ENCODE measurements at regions not wholly inside any gene's neighbourhood (a gene's known extent, or its start where the extent isn't known, plus 50 kb on each side); places are given as distances from the start of the nearest gene placed in this dataset.
"Not testable (repeated sequence)": the region's sequence is repeated elsewhere in the genome, so short reads cannot be mapped to it uniquely, and the experiment has no call there.

GRCh38 chr6:121895731-121896130 lies 460.3 kb downstream of the GJA1 start:
- H3K4me3 Mint-ChIP-seq; CTCF ChIA-PET; DNase-seq; ATAC-seq; H3K27me3 Mint-ChIP-seq; H3K9me3 Mint-ChIP-seq (ENCODE audit: low read depth); H3K36me3 Mint-ChIP-seq; H3K27ac Mint-ChIP-seq; H3K4me1 Mint-ChIP-seq: not testable (repeated sequence)

- Mint-ChIP-seq H3K9me3 (ENCODE audit: low read depth) (no peaks in the 10 kb centered on the region), H3K4me1 (no peaks in the 10 kb centered on the region), H3K27ac (no peak overlapping the region), H3K27me3 (no peaks in the 10 kb centered on the region), H3K4me3 (no peak overlapping the region), H3K36me3 (no peaks in the 10 kb centered on the region)
- DNase-seq (no peak), ATAC-seq (no peak)
- CTCF ChIA-PET, result no interaction called here
Measured at GRCh38 chr6:121896363-121896762, 460.9 kb downstream of the GJA1 start.

GRCh38 chr6:121896771-121897170 lies 461.3 kb downstream of the GJA1 start:
- Mint-ChIP-seq H3K4me3 (no peak overlapping the region), H3K27me3 (no peaks in the 10 kb centered on the region), H3K36me3 (no peaks in the 10 kb centered on the region), H3K4me1 (no peaks in the 10 kb centered on the region), H3K9me3 (ENCODE audit: low read depth) (no peaks in the 10 kb centered on the region), H3K27ac (no peak overlapping the region)
- DNase-seq (no peak), ATAC-seq (no peak)
- CTCF ChIA-PET, result no interaction called here

GRCh38 chr6:121897337-121897760 lies 461.9 kb downstream of the GJA1 start:
- Mint-ChIP-seq H3K9me3 (ENCODE audit: low read depth) (no peaks in the 10 kb centered on the region), H3K4me3 (no peak overlapping the region), H3K27ac (no peak overlapping the region), H3K4me1 (no peaks in the 10 kb centered on the region), H3K36me3 (no peaks in the 10 kb centered on the region), H3K27me3 (no peaks in the 10 kb centered on the region)
- DNase-seq, result no peak
- no peak for ATAC-seq
- CTCF ChIA-PET, result no interaction called here

- no peak for ATAC-seq
- no peaks in the 10 kb centered on the region for H3K36me3 Mint-ChIP-seq
- H3K9me3 Mint-ChIP-seq (ENCODE audit: low read depth), result no peaks in the 10 kb centered on the region
- CTCF ChIA-PET, result no interaction called here
- H3K27ac Mint-ChIP-seq, result no peak overlapping the region
- no peak for DNase-seq
- no peaks in the 10 kb centered on the region for H3K4me1 Mint-ChIP-seq
- H3K27me3 Mint-ChIP-seq, result no peaks in the 10 kb centered on the region
- H3K4me3 Mint-ChIP-seq, result no peak overlapping the region
Measured at GRCh38 chr6:121901432-121901831, 466.0 kb downstream of the GJA1 start.

GRCh38 chr6:121904559-121904958 lies 469.1 kb downstream of the GJA1 start:
- ATAC-seq (no peak), DNase-seq (no peak)
- H3K27ac Mint-ChIP-seq, result no peak overlapping the region
- H3K4me3 Mint-ChIP-seq, result no peak overlapping the region
- CTCF ChIA-PET, result no interaction called here
- H3K36me3 Mint-ChIP-seq, result no peaks in the 10 kb centered on the region
- H3K9me3 Mint-ChIP-seq (ENCODE audit: low read depth), result peaks cover 3% of the 10 kb centered on the region
- H3K4me1 Mint-ChIP-seq, result no peaks in the 10 kb centered on the region
- no peaks in the 10 kb centered on the region for H3K27me3 Mint-ChIP-seq

GRCh38 chr6:121912905-121913304 lies 477.5 kb downstream of the GJA1 start:
- ATAC-seq (no peak), DNase-seq (no peak)
- peaks cover 3% of the 10 kb centered on the region for H3K9me3 Mint-ChIP-seq (ENCODE audit: low read depth)
- CTCF ChIA-PET, result no interaction called here
- H3K36me3 Mint-ChIP-seq, result no peaks in the 10 kb centered on the region
- H3K27ac Mint-ChIP-seq, result no peak overlapping the region
- H3K4me1 Mint-ChIP-seq, result no peaks in the 10 kb centered on the region
- no peak overlapping the region for H3K4me3 Mint-ChIP-seq
- H3K27me3 Mint-ChIP-seq, result no peaks in the 10 kb centered on the region

GRCh38 chr6:121917263-121917829 lies 481.9 kb downstream of the GJA1 start:
- H3K27ac Mint-ChIP-seq, result no peak overlapping the region
- ATAC-seq (no peak), DNase-seq (no peak)
- no peaks in the 10 kb centered on the region for H3K4me1 Mint-ChIP-seq
- H3K9me3 Mint-ChIP-seq (ENCODE audit: low read depth), result no peaks in the 10 kb centered on the region
- CTCF ChIA-PET, result no interaction called here
- H3K36me3 Mint-ChIP-seq, result no peaks in the 10 kb centered on the region
- H3K27me3 Mint-ChIP-seq, result no peaks in the 10 kb centered on the region
- H3K4me3 Mint-ChIP-seq, result no peak overlapping the region

- no peak for DNase-seq
- CTCF ChIA-PET, result no interaction called here
- Mint-ChIP-seq H3K27me3 (no peaks in the 10 kb centered on the region), H3K27ac (no peak overlapping the region), H3K4me3 (no peak overlapping the region), H3K36me3 (no peaks in the 10 kb centered on the region), H3K9me3 (ENCODE audit: low read depth) (no peaks in the 10 kb centered on the region), H3K4me1 (no peaks in the 10 kb centered on the region)
- no peak for ATAC-seq
Measured at GRCh38 chr6:121917834-121918559, 481.5 kb upstream of the HSF2 start.

GRCh38 chr6:121920616-121921015 lies 478.8 kb upstream of the HSF2 start:
- H3K36me3 Mint-ChIP-seq, result no peaks in the 10 kb centered on the region
- H3K4me3 Mint-ChIP-seq, result no peak overlapping the region
- H3K27ac Mint-ChIP-seq, result no peak overlapping the region
- H3K27me3 Mint-ChIP-seq, result no peaks in the 10 kb centered on the region
- no peaks in the 10 kb centered on the region for H3K9me3 Mint-ChIP-seq (ENCODE audit: low read depth)
- DNase-seq (no peak), ATAC-seq (no peak)
- no peaks in the 10 kb centered on the region for H3K4me1 Mint-ChIP-seq
- CTCF ChIA-PET, result no interaction called here

GRCh38 chr6:121925024-121925423 lies 474.4 kb upstream of the HSF2 start:
- H3K9me3 Mint-ChIP-seq (ENCODE audit: low read depth), result no peaks in the 10 kb centered on the region
- no peaks in the 10 kb centered on the region for H3K4me1 Mint-ChIP-seq
- H3K27me3 Mint-ChIP-seq, result no peaks in the 10 kb centered on the region
- ATAC-seq, result no peak
- H3K4me3 Mint-ChIP-seq, result no peak overlapping the region
- CTCF ChIA-PET, result no interaction called here
- no peaks in the 10 kb centered on the region for H3K36me3 Mint-ChIP-seq
- no peak for DNase-seq
- H3K27ac Mint-ChIP-seq, result no peak overlapping the region

GRCh38 chr6:121925534-121926255 lies 473.8 kb upstream of the HSF2 start:
- no peaks in the 10 kb centered on the region for H3K4me1 Mint-ChIP-seq
- H3K27me3 Mint-ChIP-seq, result no peaks in the 10 kb centered on the region
- no peak for DNase-seq
- no peaks in the 10 kb centered on the region for H3K9me3 Mint-ChIP-seq (ENCODE audit: low read depth)
- CTCF ChIA-PET, result no interaction called here
- H3K36me3 Mint-ChIP-seq, result no peaks in the 10 kb centered on the region
- no peak overlapping the region for H3K4me3 Mint-ChIP-seq
- H3K27ac Mint-ChIP-seq, result no peak overlapping the region
- no peak for ATAC-seq

GRCh38 chr6:121929301-121929700 lies 470.2 kb upstream of the HSF2 start:
- no peak for ATAC-seq
- H3K36me3 Mint-ChIP-seq, result no peaks in the 10 kb centered on the region
- H3K4me3 Mint-ChIP-seq, result no peak overlapping the region
- H3K27ac Mint-ChIP-seq, result no peak overlapping the region
- no peaks in the 10 kb centered on the region for H3K4me1 Mint-ChIP-seq
- H3K27me3 Mint-ChIP-seq, result no peaks in the 10 kb centered on the region
- DNase-seq, result no peak
- CTCF ChIA-PET, result no interaction called here
- H3K9me3 Mint-ChIP-seq (ENCODE audit: low read depth), result no peaks in the 10 kb centered on the region

Measured in activated CD8-positive, alpha-beta memory T cell treated with anti-CD3 and anti-CD28 coated beads, Interleukin-2, amount 10 ng/mL, durations not matched to agents 7 days and 5 days (primary cell).